ENCODE measurements at regions not wholly inside any gene's neighbourhood (a gene's known extent, or its start where the extent isn't known, plus 50 kb on each side); places are given as distances from the start of the nearest gene placed in this dataset.

DNA sequence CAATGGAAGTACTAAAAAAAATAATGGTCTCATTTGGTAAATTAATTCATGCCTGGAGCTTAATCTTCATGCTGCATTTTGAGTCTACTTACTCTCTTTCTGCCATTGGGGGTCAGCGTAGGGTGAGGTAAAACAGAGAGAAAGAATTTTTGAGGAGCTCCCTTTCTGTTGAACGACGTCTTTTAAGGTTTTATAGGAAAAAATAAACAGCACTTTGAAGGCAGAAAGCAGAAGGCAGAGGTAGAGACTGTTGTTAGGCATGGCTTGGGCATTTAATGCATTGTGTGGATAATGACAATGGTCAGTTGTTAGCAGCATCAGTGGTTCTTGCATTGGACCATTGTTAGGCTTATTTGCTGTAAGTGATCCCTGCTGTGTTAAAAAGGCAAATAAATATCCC lies 557.2 kb upstream of the STXBP6 start:
- Histone ChIP-seq H3K4me3 (no peak overlapping the region), H3K36me3 (no peaks in the 10 kb centered on the region), H3K9me3 (no peaks in the 10 kb centered on the region), H3K4me1 (no peaks in the 10 kb centered on the region), H3K27me3 (no peaks in the 10 kb centered on the region), H3K27ac (no peak overlapping the region)
- no peak for DNase-seq (ENCODE audit: low spot score in 2 of 2)
- intact Hi-C loops (cut with DNase I): no loop called here
- TF ChIP-seq CTCF (IDR thresholded peaks at IDR 0.05): no peak

- no peak overlapping the region for H3K27ac ChIP-seq
- H3K4me3 ChIP-seq: no peak overlapping the region
- intact Hi-C loops (cut with DNase I): no loop called here
- H3K9me3 ChIP-seq: no peaks in the 10 kb centered on the region
- H3K27me3 ChIP-seq: no peaks in the 10 kb centered on the region
- H3K4me1 ChIP-seq: no peaks in the 10 kb centered on the region
- no peaks in the 10 kb centered on the region for H3K36me3 ChIP-seq
- DNase-seq (ENCODE audit: low spot score in 2 of 2): no peak
- no peak for TF ChIP-seq CTCF (IDR thresholded peaks at IDR 0.05)
These were observed 552.2 kb upstream of the STXBP6 start for GRCh38 chr14:25602106-25602505.

DNA sequence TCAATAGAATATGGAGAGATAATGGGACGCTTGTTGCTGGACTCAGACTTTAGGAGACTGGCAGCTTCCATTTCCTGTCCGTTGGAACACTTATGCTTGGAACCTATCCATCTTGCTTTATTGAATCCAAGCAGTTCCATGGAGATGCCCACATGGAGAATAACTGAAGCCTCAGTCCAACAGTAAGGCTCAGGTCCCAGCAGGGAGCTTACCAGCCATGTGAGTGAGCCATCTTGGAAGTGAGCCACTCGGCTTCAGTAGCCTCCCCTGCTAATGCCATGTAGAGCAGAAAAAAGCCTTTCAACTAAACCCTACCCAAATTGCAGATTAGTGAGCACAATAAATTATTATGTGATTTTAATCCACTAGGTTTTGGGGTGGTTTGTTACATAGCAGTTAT lies 538.8 kb upstream of the STXBP6 start:
- Histone ChIP-seq H3K9me3 (no peaks in the 10 kb centered on the region), H3K36me3 (no peaks in the 10 kb centered on the region), H3K4me1 (no peaks in the 10 kb centered on the region), H3K4me3 (no peak overlapping the region), H3K27ac (no peak overlapping the region), H3K27me3 (no peaks in the 10 kb centered on the region)
- no peak for DNase-seq (ENCODE audit: low spot score in 2 of 2)
- intact Hi-C loops (cut with DNase I): no loop called here
- no peak for TF ChIP-seq CTCF (IDR thresholded peaks at IDR 0.05)

DNA sequence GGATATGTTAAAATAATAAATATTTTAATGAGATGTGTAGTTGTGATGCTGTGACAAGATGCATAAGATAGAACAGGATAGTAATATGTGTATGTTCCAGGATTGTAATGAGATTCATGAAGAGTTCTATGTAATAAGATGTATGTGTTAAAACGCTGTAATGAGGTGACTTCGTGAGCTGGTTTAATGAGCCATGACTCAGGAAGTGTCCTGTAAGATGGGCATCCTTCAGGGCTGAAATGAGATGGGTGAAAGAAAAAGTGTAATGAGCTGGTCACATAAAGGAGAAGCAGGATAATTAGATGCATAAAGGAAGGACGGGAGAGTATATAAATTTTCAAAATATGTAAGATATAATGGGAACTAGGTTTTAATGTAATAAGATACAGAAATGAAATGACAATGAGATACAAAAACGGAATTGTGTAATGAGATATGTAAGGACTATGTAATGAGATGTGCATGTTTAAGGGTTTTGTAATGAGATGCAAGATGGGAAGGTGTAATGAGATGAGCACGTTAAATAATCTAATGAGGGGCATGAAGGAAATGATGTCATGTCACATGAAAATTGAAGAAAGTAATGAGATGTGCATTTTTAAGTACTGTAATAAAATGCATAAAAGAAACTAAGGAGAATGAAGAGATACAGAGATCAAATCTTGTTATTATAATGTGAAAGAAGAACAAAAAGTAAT lies 524.8 kb upstream of the STXBP6 start:
- no peak overlapping the region for H3K27ac ChIP-seq
- no peaks in the 10 kb centered on the region for H3K27me3 ChIP-seq
- no peak overlapping the region for H3K4me3 ChIP-seq
- DNase-seq (ENCODE audit: low spot score in 2 of 2): no peak
- H3K36me3 ChIP-seq: no peaks in the 10 kb centered on the region
- H3K9me3 ChIP-seq: no peaks in the 10 kb centered on the region
- H3K4me1 ChIP-seq: no peaks in the 10 kb centered on the region
- intact Hi-C loops (cut with DNase I): no loop called here
- no peak for TF ChIP-seq CTCF (IDR thresholded peaks at IDR 0.05)

- DNase-seq (ENCODE audit: low spot score in 2 of 2): no peak
- TF ChIP-seq CTCF (IDR thresholded peaks at IDR 0.05): no peak
- no peaks in the 10 kb centered on the region for H3K9me3 ChIP-seq
- no peaks in the 10 kb centered on the region for H3K36me3 ChIP-seq
- no peak overlapping the region for H3K27ac ChIP-seq
- intact Hi-C loops (cut with DNase I): no loop called here
- no peak overlapping the region for H3K4me3 ChIP-seq
- H3K27me3 ChIP-seq: no peaks in the 10 kb centered on the region
- H3K4me1 ChIP-seq: no peaks in the 10 kb centered on the region
These were observed 520.5 kb upstream of the STXBP6 start for GRCh38 chr14:25570483-25570882.

DNA sequence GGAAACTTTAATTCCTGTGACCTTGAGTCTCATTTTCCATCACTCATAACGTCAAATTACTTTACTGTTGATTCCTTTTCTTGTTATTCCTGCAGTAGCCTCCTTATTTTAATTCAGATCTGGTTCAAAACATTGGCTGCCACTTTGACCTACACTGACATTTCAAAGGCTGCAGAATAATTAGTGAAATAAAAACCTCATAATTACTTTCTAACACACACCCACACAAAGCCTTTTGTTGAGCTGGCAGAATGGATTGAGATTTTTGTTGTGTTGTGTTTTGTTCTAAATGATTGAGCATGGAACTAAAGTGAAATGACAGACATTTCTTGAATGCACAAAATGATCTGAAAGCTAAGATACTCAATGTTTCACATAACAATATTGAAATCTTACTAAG lies 507.5 kb upstream of the STXBP6 start:
- no peaks in the 10 kb centered on the region for H3K4me1 ChIP-seq
- no peak overlapping the region for H3K4me3 ChIP-seq
- intact Hi-C loops (cut with DNase I): no loop called here
- no peak overlapping the region for H3K27ac ChIP-seq
- no peaks in the 10 kb centered on the region for H3K9me3 ChIP-seq
- no peak for TF ChIP-seq CTCF (IDR thresholded peaks at IDR 0.05)
- no peak for DNase-seq (ENCODE audit: low spot score in 2 of 2)
- no peaks in the 10 kb centered on the region for H3K36me3 ChIP-seq
- H3K27me3 ChIP-seq: no peaks in the 10 kb centered on the region

Data from ascending aorta (tissue), 2 donors.